SK-N-SH (cell line): ENCODE measurements at regions not wholly inside any gene's neighbourhood (a gene's known extent, or its start where the extent isn't known, plus 50 kb on each side); places are given as distances from the start of the nearest gene placed in this dataset.

Experiments
- EP300 ChIP-seq, 2 experiments: IDR thresholded peaks; 2 replicates each; pipeline versions ENCODE4 v1.4.0 to v1.6.1; 2012; ENCODE audit warnings: borderline replicate concordance in 1 of 2, low read depth in 1 of 2, low read length in 1 of 2
- FOXM1 ChIP-seq: IDR thresholded peaks from 2 replicates; pipeline ENCODE4 v1.4.0; 2012; ENCODE audit warnings: low read depth, mild to moderate bottlenecking
- GABPA ChIP-seq: IDR thresholded peaks from 2 replicates; pipeline ENCODE4 v1.4.0; 2012; ENCODE audit warnings: low read depth, mild to moderate bottlenecking
- POLR2AphosphoS5 ChIP-seq: IDR thresholded peaks from 2 replicates; pipeline ENCODE4 v1.6.1; 2012; ENCODE audit warnings: low read depth, low read length
- RAD21 ChIP-seq: IDR thresholded peaks from 2 replicates; pipeline ENCODE4 v1.6.1; 2012; ENCODE audit warnings: mild to moderate bottlenecking, low read length
- REST ChIP-seq: IDR thresholded peaks from 2 replicates; pipeline ENCODE4 v1.6.1; 2012; ENCODE audit warnings: mild to moderate bottlenecking, low read depth, low read length, moderate library complexity
- RFX5 ChIP-seq: IDR thresholded peaks from 2 replicates; pipeline ENCODE4 v1.6.1; 2012; ENCODE audit warnings: mild to moderate bottlenecking, improper control_type of control experiment, low read length
- SMC3 ChIP-seq: IDR thresholded peaks from 2 replicates; pipeline ENCODE4 v1.6.1; 2012; ENCODE audit warnings: low read depth, low read length, improper control_type of control experiment
- USF1 ChIP-seq: IDR thresholded peaks from 2 replicates; pipeline ENCODE4 v1.4.0; 2012; ENCODE audit warnings: low read depth, borderline replicate concordance
- YY1 ChIP-seq: IDR thresholded peaks from 2 replicates; pipeline ENCODE4 v1.4.0; 2012; ENCODE audit warnings: low read depth, mild to moderate bottlenecking
- TF ChIP-seq, protein P1 (sequence below): fragments of 200-600 bp; sonication (generic); IDR thresholded peaks from 2 replicates; pipeline ENCODE4 v1.6.1; 2017; ENCODE audit warnings: antibody characterized with exemption, mild to moderate bottlenecking, moderate library complexity
- TF ChIP-seq, protein P2 (sequence below): IDR thresholded peaks from 2 replicates; pipeline ENCODE4 v1.4.0; 2012; ENCODE audit warnings: low read depth

GRCh38 chr4:17380347-17380746, 131.5 kb downstream of the QDPR start:
- TF ChIP-seq, protein P1, sequence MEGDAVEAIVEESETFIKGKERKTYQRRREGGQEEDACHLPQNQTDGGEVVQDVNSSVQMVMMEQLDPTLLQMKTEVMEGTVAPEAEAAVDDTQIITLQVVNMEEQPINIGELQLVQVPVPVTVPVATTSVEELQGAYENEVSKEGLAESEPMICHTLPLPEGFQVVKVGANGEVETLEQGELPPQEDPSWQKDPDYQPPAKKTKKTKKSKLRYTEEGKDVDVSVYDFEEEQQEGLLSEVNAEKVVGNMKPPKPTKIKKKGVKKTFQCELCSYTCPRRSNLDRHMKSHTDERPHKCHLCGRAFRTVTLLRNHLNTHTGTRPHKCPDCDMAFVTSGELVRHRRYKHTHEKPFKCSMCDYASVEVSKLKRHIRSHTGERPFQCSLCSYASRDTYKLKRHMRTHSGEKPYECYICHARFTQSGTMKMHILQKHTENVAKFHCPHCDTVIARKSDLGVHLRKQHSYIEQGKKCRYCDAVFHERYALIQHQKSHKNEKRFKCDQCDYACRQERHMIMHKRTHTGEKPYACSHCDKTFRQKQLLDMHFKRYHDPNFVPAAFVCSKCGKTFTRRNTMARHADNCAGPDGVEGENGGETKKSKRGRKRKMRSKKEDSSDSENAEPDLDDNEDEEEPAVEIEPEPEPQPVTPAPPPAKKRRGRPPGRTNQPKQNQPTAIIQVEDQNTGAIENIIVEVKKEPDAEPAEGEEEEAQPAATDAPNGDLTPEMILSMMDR: no peak
- TF ChIP-seq SMC3 (no peak), REST (no peak), RAD21 (no peak), USF1 (no peak), YY1 (no peak), FOXM1 (no peak), EP300 (IDR thresholded peaks at IDR 0.05; ENCODE audit: borderline replicate concordance in 1 of 2, low read depth in 1 of 2, low read length in 1 of 2) (no peak), POLR2AphosphoS5 (no peak), GABPA (no peak), RFX5 (no peak)
- TF ChIP-seq, protein P2, sequence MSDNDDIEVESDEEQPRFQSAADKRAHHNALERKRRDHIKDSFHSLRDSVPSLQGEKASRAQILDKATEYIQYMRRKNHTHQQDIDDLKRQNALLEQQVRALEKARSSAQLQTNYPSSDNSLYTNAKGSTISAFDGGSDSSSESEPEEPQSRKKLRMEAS: no peak
